PC-3 (cell line): ENCODE measurements at regions not wholly inside any gene's neighbourhood (a gene's known extent, or its start where the extent isn't known, plus 50 kb on each side); places are given as distances from the start of the nearest gene placed in this dataset.

Experiments
- CTCF ChIP-seq: fragments of 300-600 bp; sonication (generic); conservative IDR thresholded peaks from 2 replicates; pipeline ENCODE4 v1.5.1; 2017; ENCODE audit warnings: antibody characterized with exemption, low read depth, mild to moderate bottlenecking, low read length
- EZH2 ChIP-seq: fragments of 300-600 bp; sonication (generic); IDR thresholded peaks from one replicate; pipeline ENCODE4 v1.6.1; 2017; ENCODE audit warnings: antibody characterized with exemption, mild to moderate bottlenecking, low read length; ENCODE audit not compliant: unreplicated experiment
- EZH2phosphoT487 ChIP-seq: fragments of 300-600 bp; sonication (generic); IDR thresholded peaks from 2 replicates; pipeline ENCODE4 v1.6.1; 2018; ENCODE audit warnings: mild to moderate bottlenecking, antibody characterized with exemption, low read length, borderline replicate concordance

- TF ChIP-seq CTCF (no peak), EZH2 (no peak), EZH2phosphoT487 (no peak)
These were observed 195.4 kb upstream of the TLE3 start for GRCh38 chr15:70293138-70293537.
